ENCODE measurements at regions not wholly inside any gene's neighbourhood (a gene's known extent, or its start where the extent isn't known, plus 50 kb on each side); places are given as distances from the start of the nearest gene placed in this dataset.

GRCh38 chr9:124179196-124180071, 78.3 kb upstream of the NEK6 start:
- no peak for DNase-seq (ENCODE audit: low read depth)

GRCh38 chr9:124180557-124180956, 77.2 kb upstream of the NEK6 start:
- DNase-seq (ENCODE audit: low read depth), result no peak

GRCh38 chr9:124182741-124183140, 75.0 kb upstream of the NEK6 start:
- DNase-seq (ENCODE audit: low read depth), result no peak

GRCh38 chr9:124183772-124184171, 74.0 kb upstream of the NEK6 start:
- DNase-seq (ENCODE audit: low read depth), result no peak

- no peak for DNase-seq (ENCODE audit: low read depth)
Observed at GRCh38 chr9:124185413-124185812, 72.3 kb upstream of the NEK6 start.

- no peak for DNase-seq (ENCODE audit: low read depth)
Observed at GRCh38 chr9:124187311-124187710, 70.4 kb upstream of the NEK6 start.

GRCh38 chr9:124188331-124189110, 69.2 kb upstream of the NEK6 start:
- no peak for DNase-seq (ENCODE audit: low read depth)

GRCh38 chr9:124190761-124191160, 67.0 kb upstream of the NEK6 start:
- no peak for DNase-seq (ENCODE audit: low read depth)

GRCh38 chr9:124191691-124192395, 65.9 kb upstream of the NEK6 start:
- DNase-seq (ENCODE audit: low read depth), result no peak

- DNase-seq (ENCODE audit: low read depth), result no peak
Observed at GRCh38 chr9:124196814-124197176, 61.0 kb upstream of the NEK6 start.

GRCh38 chr9:124197177-124198095, 60.3 kb upstream of the NEK6 start:
- DNase-seq (ENCODE audit: low read depth), result no peak

- no peak for DNase-seq (ENCODE audit: low read depth)
Observed at GRCh38 chr9:124198331-124198730, 59.4 kb upstream of the NEK6 start.

GRCh38 chr9:124198948-124199347, 58.8 kb upstream of the NEK6 start:
- DNase-seq (ENCODE audit: low read depth), result no peak

GRCh38 chr9:124199474-124199873, 58.3 kb upstream of the NEK6 start:
- no peak for DNase-seq (ENCODE audit: low read depth)

GRCh38 chr9:124202447-124202971, 55.2 kb upstream of the NEK6 start:
- peak; percentile 65 for DNase-seq (ENCODE audit: low read depth)

- no peak for DNase-seq (ENCODE audit: low read depth)
Observed at GRCh38 chr9:124205686-124206352, 51.9 kb upstream of the NEK6 start.

- DNase-seq (ENCODE audit: low read depth), result no peak
Observed at GRCh38 chr9:124206391-124206790, 51.4 kb upstream of the NEK6 start.
